IMR-90 (cell line): ENCODE measurements at regions not wholly inside any gene's neighbourhood (a gene's known extent, or its start where the extent isn't known, plus 50 kb on each side); places are given as distances from the start of the nearest gene placed in this dataset.

Source experiments
- ATAC-seq: fragments of 200-7000 bp; cut with Tn5 transposase; 2 replicates; pipeline ENCODE4 v1.9.1; 2020; ENCODE audit warnings: low read depth, mild to moderate bottlenecking, moderate library complexity
- BruUV-seq: library from RNA; stranded (reverse); fragments of 400-500 nt; replicated peaks from 2 replicates; lab custom pipeline; 2021; lab: Mats Ljungman, UMichigan
- CTCF ChIA-PET: fragments of 300-600 bp; formaldehyde crosslinking; extraction: SDS; loops from one replicate; lab custom pipeline; 2021; ENCODE audit warnings: antibody characterized with exemption; lab: Yijun Ruan, JAX
- POLR2A ChIA-PET: fragments of 300-600 bp; sonication (Branson Sonifier 250); formaldehyde crosslinking; loops from one replicate; lab custom pipeline; 2022; ENCODE audit warnings: antibody characterized with exemption; ENCODE audit not compliant: unreplicated experiment; lab: Charles Lee
- DNase-seq: peaks from one replicate; pipeline ENCODE4 v3.0.0; 2013
- H2AFZ ChIP-seq: replicated peaks from 2 replicates; pipeline ENCODE3; 2013; ENCODE audit warnings: low read length, mild to moderate bottlenecking; ENCODE audit not compliant: poor library complexity
- H2AK5ac ChIP-seq: 2 replicates; pipeline ENCODE4 v1.6.1; 2013; ENCODE audit warnings: low read depth, low read length, inconsistent platforms
- H2AK9ac ChIP-seq: replicated peaks from 2 replicates; pipeline ENCODE3; 2013; ENCODE audit warnings: mild to moderate bottlenecking, low read depth, low read length, moderate library complexity; ENCODE audit not compliant: poor library complexity
- H2BK120ac ChIP-seq: 2 replicates; pipeline ENCODE4 v1.6.1; 2013; ENCODE audit warnings: low read depth, low read length, inconsistent platforms
- H2BK15ac ChIP-seq: 3 replicates; pipeline ENCODE4 v1.6.1; 2013; ENCODE audit warnings: low read depth, low read length, inconsistent platforms
- H2BK20ac ChIP-seq: 2 replicates; pipeline ENCODE4 v1.6.1; 2013; ENCODE audit warnings: low read depth, mild to moderate bottlenecking, inconsistent platforms, low read length, moderate library complexity
- H2BK5ac ChIP-seq: 2 replicates; pipeline ENCODE4 v1.6.1; 2013; ENCODE audit warnings: mild to moderate bottlenecking, low read depth, low read length, inconsistent platforms; ENCODE audit not compliant: poor library complexity, severe bottlenecking
- H3K14ac ChIP-seq: replicated peaks from 2 replicates; pipeline ENCODE4 v1.6.1; 2013; ENCODE audit warnings: low read depth, low read length, inconsistent platforms
- H3K18ac ChIP-seq: 2 replicates; pipeline ENCODE4 v1.6.1; 2013; ENCODE audit warnings: low read depth, low read length, control low read depth
- H3K23ac ChIP-seq: 2 replicates; pipeline ENCODE4 v1.6.1; 2013; ENCODE audit warnings: low read depth, low read length, inconsistent platforms
- H3K27ac ChIP-seq: 2 replicates; pipeline ENCODE4 v1.5.1; 2013; ENCODE audit warnings: mild to moderate bottlenecking, control low read depth, low read length; ENCODE audit not compliant: insufficient read depth
- H3K27me3 ChIP-seq: 2 replicates; pipeline ENCODE4 v1.6.1; 2013; ENCODE audit warnings: low read length; ENCODE audit not compliant: control insufficient read depth, insufficient read depth
- H3K36me3 ChIP-seq: 2 replicates; pipeline ENCODE4 v1.6.1; 2013; ENCODE audit warnings: low read length, mixed read lengths; ENCODE audit not compliant: control insufficient read depth, insufficient read depth
- H3K4ac ChIP-seq: 2 replicates; pipeline ENCODE4 v1.6.1; 2013; ENCODE audit warnings: low read depth, low read length, inconsistent platforms
- H3K4me1 ChIP-seq: 2 replicates; pipeline ENCODE4 v1.6.1; 2013; ENCODE audit warnings: low read length, mixed read lengths; ENCODE audit not compliant: control insufficient read depth, insufficient read depth
- H3K4me2 ChIP-seq: 2 replicates; pipeline ENCODE4 v1.6.1; 2013; ENCODE audit warnings: low read depth, mild to moderate bottlenecking, control low read depth, low read length, moderate library complexity
- H3K4me3 ChIP-seq: 2 replicates; pipeline ENCODE4 v1.5.1; 2013; ENCODE audit warnings: low read depth, mild to moderate bottlenecking, control low read depth, low read length, moderate library complexity; ENCODE audit not compliant: insufficient read depth
- H3K56ac ChIP-seq: 2 replicates; pipeline ENCODE4 v1.6.1; 2013; ENCODE audit warnings: low read length, inconsistent platforms; ENCODE audit not compliant: insufficient read depth; ENCODE audit errors: extremely low read depth
- H3K79me1 ChIP-seq, 2 experiments: 2 replicates each; pipeline ENCODE4 v1.6.1; 2013; ENCODE audit warnings: low read length in 2 of 2, inconsistent platforms in 1 of 2, low read depth in 1 of 2
- H3K9ac ChIP-seq: 2 replicates; pipeline ENCODE4 v1.6.1; 2013; ENCODE audit warnings: low read depth, low read length, control low read depth
- H3K9me1 ChIP-seq: 2 replicates; pipeline ENCODE4 v1.6.1; 2013; ENCODE audit warnings: low read length, inconsistent platforms; ENCODE audit not compliant: insufficient read depth
- H3K9me3 ChIP-seq: 2 replicates; pipeline ENCODE4 v1.6.1; 2013; ENCODE audit warnings: low read length; ENCODE audit not compliant: control insufficient read depth, insufficient read depth
- H4K20me1 ChIP-seq: 2 replicates; pipeline ENCODE4 v1.6.1; 2013; ENCODE audit warnings: low read length, inconsistent platforms; ENCODE audit not compliant: insufficient read depth
- H4K5ac ChIP-seq: 2 replicates; pipeline ENCODE4 v1.6.1; 2013; ENCODE audit warnings: mild to moderate bottlenecking, low read depth, low read length, control low read depth
- H4K8ac ChIP-seq, 2 experiments: 2 replicates each; pipeline ENCODE4 v1.6.1; 2013; ENCODE audit warnings: low read depth in 2 of 2, low read length in 2 of 2, control low read depth in 1 of 2, inconsistent platforms in 1 of 2
- H4K91ac ChIP-seq: 2 replicates; pipeline ENCODE4 v1.6.1; 2013; ENCODE audit warnings: low read depth, low read length, inconsistent platforms; ENCODE audit not compliant: insufficient read depth
- BHLHE40 ChIP-seq: fragments of 150-350 bp; IDR thresholded peaks from 2 replicates; pipeline ENCODE4 v1.6.1; 2016; ENCODE audit warnings: mild to moderate bottlenecking, low read depth, low read length
- CEBPB ChIP-seq: IDR thresholded peaks from 2 replicates; pipeline ENCODE4 v1.6.1; 2012; ENCODE audit warnings: low read depth, low read length, improper control_type of control experiment
- CHD1 ChIP-seq: IDR thresholded peaks from 2 replicates; pipeline ENCODE4 v1.6.1; 2012; ENCODE audit warnings: low read depth, low read length, improper control_type of control experiment
- ELK1 ChIP-seq: fragments of 150-350 bp; IDR thresholded peaks from 2 replicates; pipeline ENCODE4 v1.6.1; 2016; ENCODE audit warnings: low read depth, mild to moderate bottlenecking, low read length, moderate library complexity, borderline replicate concordance
- FOS ChIP-seq: fragments of 150-350 bp; IDR thresholded peaks from 2 replicates; pipeline ENCODE4 v1.6.1; 2016; ENCODE audit warnings: low read depth, low read length
- MAZ ChIP-seq: IDR thresholded peaks from 2 replicates; pipeline ENCODE4 v1.6.1; 2012; ENCODE audit warnings: low read depth, mild to moderate bottlenecking, low read length, improper control_type of control experiment, moderate library complexity, borderline replicate concordance
- MXI1 ChIP-seq: IDR thresholded peaks from 2 replicates; pipeline ENCODE4 v1.6.1; 2012; ENCODE audit warnings: low read depth, mild to moderate bottlenecking, low read length, moderate library complexity, borderline replicate concordance
- POLR2A ChIP-seq: IDR thresholded peaks from 2 replicates; pipeline ENCODE4 v1.6.1; 2012; ENCODE audit warnings: mild to moderate bottlenecking, low read depth, low read length
- RAD21 ChIP-seq: IDR thresholded peaks from 2 replicates; pipeline ENCODE4 v1.6.1; 2012; ENCODE audit warnings: low read length, improper control_type of control experiment
- RCOR1 ChIP-seq: IDR thresholded peaks from 2 replicates; pipeline ENCODE4 v1.6.1; 2012; ENCODE audit warnings: mild to moderate bottlenecking, low read length, improper control_type of control experiment; ENCODE audit not compliant: insufficient replicate concordance
- RFX5 ChIP-seq: IDR thresholded peaks from 2 replicates; pipeline ENCODE4 v1.8.0; 2012; ENCODE audit warnings: low read depth, mild to moderate bottlenecking, low read length, moderate library complexity
- SMC3 ChIP-seq: fragments of 150-350 bp; IDR thresholded peaks from 2 replicates; pipeline ENCODE4 v1.6.1; 2016; ENCODE audit warnings: low read depth, mild to moderate bottlenecking, antibody characterized with exemption, low read length, moderate library complexity
- USF2 ChIP-seq: fragments of 150-350 bp; IDR thresholded peaks from 2 replicates; pipeline ENCODE4 v1.6.1; 2017; ENCODE audit warnings: mild to moderate bottlenecking, antibody characterized with exemption, low read length, low read depth
- WGBS, 2 experiments: methylation state at CpG; one replicate each; pipeline versions ENCODE4 v1.1.5 to v1.1.7; 2013; ENCODE audit warnings: missing lambda C conversion rate in 2 of 2; ENCODE audit not compliant: insufficient read length in 1 of 2; ENCODE audit errors: extremely low coverage in 2 of 2; 5-methylcytosine and 5-hydroxymethylcytosine counted together
- dilution Hi-C: fragments of 300-500 bp; cut with HindIII; formaldehyde crosslinking; loops from one replicate; pipeline ENCODE4 v1.14.3; 2018; ENCODE audit warnings: low sequenced_read_pairs; ENCODE audit not compliant: unreplicated experiment
- in situ Hi-C: fragments of 300-500 bp; cut with MboI; formaldehyde crosslinking; loops from 3 replicates; pipeline ENCODE4 v1.14.3; 2019; ENCODE audit warnings: low sequenced_read_pairs, inconsistent platforms, mixed read lengths
- intact Hi-C: fragments of 100-400 bp; cut with micrococcal nuclease; formaldehyde crosslinking; loops from 2 replicates; pipeline ENCODE4 v1.10.0; 2022
- TF ChIP-seq, protein P1 (sequence below): conservative IDR thresholded peaks from 2 replicates; pipeline ENCODE4 v1.5.1; 2012; ENCODE audit warnings: mild to moderate bottlenecking, low read depth, low read length, improper control_type of control experiment

DNA sequence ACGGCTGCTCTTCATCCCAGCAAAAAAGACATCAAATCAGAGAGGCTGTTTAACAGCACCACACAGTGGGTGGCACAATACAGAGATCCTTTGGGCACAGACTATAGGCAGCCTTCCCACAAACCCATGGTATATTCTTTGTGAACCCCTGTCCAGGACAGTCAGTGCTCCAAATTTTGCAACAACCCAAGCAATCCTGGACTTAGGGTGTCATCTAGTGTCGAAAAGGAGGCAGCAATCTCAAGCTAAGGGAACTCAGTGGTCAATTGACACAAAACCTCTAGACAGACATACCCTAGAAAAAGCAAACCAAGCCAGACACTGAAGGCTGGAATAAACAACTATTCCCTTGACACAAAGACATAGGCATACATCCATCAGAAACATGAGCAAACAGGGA lies 137.4 kb downstream of the BMP15 start:
- ChIA-PET CTCF (no interaction called here), POLR2A (no interaction called here)
- H4K8ac ChIP-seq = no peak overlapping the region
- no peaks in the 10 kb centered on the region for H3K9me3 ChIP-seq
- H4K20me1 ChIP-seq = no peaks in the 10 kb centered on the region
- H3K9me1 ChIP-seq = no peaks in the 10 kb centered on the region
- no peak overlapping the region for H2AK5ac ChIP-seq
- H2BK120ac ChIP-seq = no peak overlapping the region
- no peak overlapping the region for H3K4me2 ChIP-seq
- intact Hi-C loops (no loop called here), dilution Hi-C loops (no loop called here), in situ Hi-C loops (no loop called here)
- no TSS peak for BruUV-seq
- no peak for TF ChIP-seq CHD1
- no peak for TF ChIP-seq RAD21
- TF ChIP-seq FOS = no peak
- TF ChIP-seq MXI1 = no peak
- TF ChIP-seq RCOR1 = no peak
- no peak for TF ChIP-seq POLR2A
- TF ChIP-seq MAZ = no peak
- no peak for TF ChIP-seq SMC3
- TF ChIP-seq CEBPB = no peak
- TF ChIP-seq USF2 = no peak
- TF ChIP-seq ELK1 = no peak
- no peak for TF ChIP-seq BHLHE40
- TF ChIP-seq, protein P1, sequence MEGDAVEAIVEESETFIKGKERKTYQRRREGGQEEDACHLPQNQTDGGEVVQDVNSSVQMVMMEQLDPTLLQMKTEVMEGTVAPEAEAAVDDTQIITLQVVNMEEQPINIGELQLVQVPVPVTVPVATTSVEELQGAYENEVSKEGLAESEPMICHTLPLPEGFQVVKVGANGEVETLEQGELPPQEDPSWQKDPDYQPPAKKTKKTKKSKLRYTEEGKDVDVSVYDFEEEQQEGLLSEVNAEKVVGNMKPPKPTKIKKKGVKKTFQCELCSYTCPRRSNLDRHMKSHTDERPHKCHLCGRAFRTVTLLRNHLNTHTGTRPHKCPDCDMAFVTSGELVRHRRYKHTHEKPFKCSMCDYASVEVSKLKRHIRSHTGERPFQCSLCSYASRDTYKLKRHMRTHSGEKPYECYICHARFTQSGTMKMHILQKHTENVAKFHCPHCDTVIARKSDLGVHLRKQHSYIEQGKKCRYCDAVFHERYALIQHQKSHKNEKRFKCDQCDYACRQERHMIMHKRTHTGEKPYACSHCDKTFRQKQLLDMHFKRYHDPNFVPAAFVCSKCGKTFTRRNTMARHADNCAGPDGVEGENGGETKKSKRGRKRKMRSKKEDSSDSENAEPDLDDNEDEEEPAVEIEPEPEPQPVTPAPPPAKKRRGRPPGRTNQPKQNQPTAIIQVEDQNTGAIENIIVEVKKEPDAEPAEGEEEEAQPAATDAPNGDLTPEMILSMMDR = no peak
- no peak for TF ChIP-seq RFX5
- no peak overlapping the region for H4K5ac ChIP-seq
- H3K9ac ChIP-seq = no peak overlapping the region
- H3K23ac ChIP-seq = no peak overlapping the region
- H3K27ac ChIP-seq = no peak overlapping the region
- no peak overlapping the region for H2AK9ac ChIP-seq
- H2BK20ac ChIP-seq = no peak overlapping the region
- H4K91ac ChIP-seq = no peak overlapping the region
- ATAC-seq (no peak), DNase-seq (no peak)
- no peak overlapping the region for H3K56ac ChIP-seq
- no peaks in the 10 kb centered on the region for H3K36me3 ChIP-seq
- H3K79me1 ChIP-seq = no peaks in the 10 kb centered on the region
- no peak overlapping the region for H3K4ac ChIP-seq
- H2BK15ac ChIP-seq = no peak overlapping the region
- no peak overlapping the region for H3K18ac ChIP-seq
- no CpG with 5 or more reads among the region's 2 CpGs for WGBS, 2 experiments
- no peak overlapping the region for H2AFZ ChIP-seq
- H3K14ac ChIP-seq = no peak overlapping the region
- no peak overlapping the region for H2BK5ac ChIP-seq
- no peaks in the 10 kb centered on the region for H3K4me1 ChIP-seq
- no peak overlapping the region for H3K4me3 ChIP-seq
- H3K27me3 ChIP-seq = no peaks in the 10 kb centered on the region; the same call in 1 of the 2 replicates
